ENCODE measurements at regions not wholly inside any gene's neighbourhood (a gene's known extent, or its start where the extent isn't known, plus 50 kb on each side); places are given as distances from the start of the nearest gene placed in this dataset.

- no peak for DNase-seq
Measured at GRCh38 chr3:14590569-14590968, 50.4 kb upstream of the GRIP2 start.

- DNase-seq: no peak
Measured at GRCh38 chr3:14592390-14592789, 52.2 kb upstream of the GRIP2 start.

- DNase-seq: no peak
Measured at GRCh38 chr3:14592836-14593235, 52.7 kb upstream of the GRIP2 start.

GRCh38 chr3:14594234-14594633 is 54.1 kb upstream of the GRIP2 start:
- DNase-seq: no peak

GRCh38 chr3:14595561-14595960 is 55.4 kb upstream of the GRIP2 start:
- no peak for DNase-seq

GRCh38 chr3:14597266-14597665 is 54.3 kb upstream of the CCDC174 start:
- no peak for DNase-seq

- peak in 1 of 2 donors; percentile 40 for DNase-seq
Measured at GRCh38 chr3:14598143-14598569, 53.4 kb upstream of the CCDC174 start.

- DNase-seq: no peak
Measured at GRCh38 chr3:14599488-14599887, 52.1 kb upstream of the CCDC174 start.

GRCh38 chr3:14600075-14600474 is 51.5 kb upstream of the CCDC174 start:
- no peak for DNase-seq

- no peak for DNase-seq
Measured at GRCh38 chr3:14600856-14601610, 50.5 kb upstream of the CCDC174 start.

- no peak for DNase-seq
Measured at GRCh38 chr3:14601692-14602005, 49.9 kb upstream of the CCDC174 start.
